Heart left ventricle (tissue), 16 donors: ENCODE measurements at regions not wholly inside any gene's neighbourhood (a gene's known extent, or its start where the extent isn't known, plus 50 kb on each side); places are given as distances from the start of the nearest gene placed in this dataset.

Experiments used
- ATAC-seq, 4 donors: fragments of 200-7000 bp; cut with Tn5 transposase; one replicate each; pipeline ENCODE4 v1.9.1; 2020 to 2022; ENCODE audit warnings: moderate library complexity in 4 of 4, mild to moderate bottlenecking in 3 of 4, moderate number of reproducible peaks in 1 of 4
- DNase-seq, 5 donors: peaks; one replicate each; pipeline ENCODE4 v3.0.0-alpha.2; 2020
- H3K27ac ChIP-seq, 12 donors: fragments of 200-600 bp; sonication (generic) in 4 of 12; one replicate each; pipeline versions ENCODE4 v1.5.0 to v1.8.0; 2016 to 2022; ENCODE audit warnings: mild to moderate bottlenecking in 2 of 12
- H3K27me3 ChIP-seq, 9 donors: fragments of 200-600 bp; sonication (generic) in 2 of 9; one replicate each; pipeline versions ENCODE4 v1.5.1 to v1.8.0; 2016 to 2022; ENCODE audit warnings: mild to moderate bottlenecking in 3 of 9
- H3K36me3 ChIP-seq, 9 donors: fragments of 200-600 bp; sonication (generic) in 2 of 9; one replicate each; pipeline versions ENCODE4 v1.5.0 to v1.8.0; 2018 to 2022; ENCODE audit warnings: mild to moderate bottlenecking in 2 of 9
- H3K4me1 ChIP-seq, 12 donors: fragments of 200-600 bp; sonication (generic) in 4 of 12; one replicate each; pipeline versions ENCODE4 v1.5.0 to v1.8.0; 2016 to 2022; ENCODE audit warnings: mild to moderate bottlenecking in 3 of 12
- H3K4me3 ChIP-seq, 12 donors: fragments of 200-600 bp; sonication (generic) in 4 of 12; one replicate each; pipeline versions ENCODE4 v1.5.0 to v1.8.0; 2017 to 2022; ENCODE audit warnings: mild to moderate bottlenecking in 9 of 12, moderate library complexity in 4 of 12
- H3K9me3 ChIP-seq, 12 donors: fragments of 200-600 bp; sonication (generic) in 4 of 12; one replicate each; pipeline versions ENCODE4 v1.5.0 to v1.8.0; 2016 to 2022; ENCODE audit warnings: mild to moderate bottlenecking in 1 of 12
- POLR2A ChIP-seq, 2 donors: fragments of 450-650 bp; IDR thresholded peaks; one replicate each; pipeline ENCODE4 v1.6.1; 2017; ENCODE audit warnings: antibody characterized with exemption in 2 of 2, mild to moderate bottlenecking in 2 of 2, moderate library complexity in 2 of 2
- WGBS, 4 donors: extraction: QIAGEN DNeasy Blood & Tissue Kit in 2 of 4; methylation state at CpG; one replicate each; pipeline versions ENCODE4 v1.1.5 to v1.1.7; 2013 to 2018; 5-methylcytosine and 5-hydroxymethylcytosine counted together
- intact Hi-C, 10 donors: fragments of 100-400 bp; cut with DNase I; formaldehyde crosslinking; loops; one replicate each; pipeline versions ENCODE4 v1.11.1 to v1.14.2; 2022
- TF ChIP-seq, protein P1 (sequence below), 12 donors: fragments of 200-600 bp; sonication (generic) in 4 of 12; IDR thresholded peaks; one replicate each; pipeline versions ENCODE4 v1.5.0 to v1.8.0; 2018 to 2022; ENCODE audit warnings: antibody characterized with exemption in 12 of 12, mild to moderate bottlenecking in 5 of 12
- donor health status: ischemic (EF 13 %, LVEDD 7.1; RV severe dilation, severe dysfunction).
- donor health status: healthy with polysubstance abuse.
- donor health status: DM: no; HTN: yes; CAD: no.
- donor health status: DM: no; HTN: no; CAD: no.
- donor health status: ischemic (EF 25% LVEDD 6.9; RV normal size, moderate dysfunction).
- donor health status: ischemic (EF 25% LVEDD 5.7; RV mildly dilated, moderate dysfunction).
- donor health status: healthy.
- donor health status: DM: yes; HTN: yes; CAD: no.
- donor health status: ischemic (EF 35%, LVEDD 5.7; RV mildly dilated, moderate dysfunction).
- donor health status: nonischemic (EF 11% LVEDD 7.7; RV severe dilation, severe dysfunction).
- donor health status: DM: yes; HTN: yes; CAD: no.
- donor health status: PGD.
- donor health status: ischemic (EF 29% LVEDD 5.4; RV normal size, mild dysfunction).
- donor health status: nonischemic (EF 23%, LVEDD 6.1; RV moderate dilation, normal function).

DNA sequence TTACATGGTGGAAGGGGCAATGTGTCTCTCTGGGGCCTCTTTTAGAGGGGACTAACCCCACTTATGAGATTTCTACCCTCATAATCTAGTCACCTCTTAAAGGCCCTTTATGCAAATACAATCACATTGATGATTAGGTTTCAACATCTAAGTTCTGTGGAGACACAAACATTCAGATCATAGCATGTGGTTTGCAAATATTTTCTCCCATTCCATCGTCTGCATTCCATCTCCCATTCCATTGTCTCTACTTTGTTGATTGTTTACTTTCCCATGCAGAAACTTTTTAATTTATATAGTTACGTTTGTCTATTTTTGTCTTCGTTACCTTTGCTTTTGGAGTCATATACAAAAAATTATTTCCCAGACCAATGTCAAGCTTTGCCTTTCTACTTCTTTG is 927.5 kb upstream of the INTU start:
- H3K4me3 ChIP-seq, result no peak overlapping the region

DNA sequence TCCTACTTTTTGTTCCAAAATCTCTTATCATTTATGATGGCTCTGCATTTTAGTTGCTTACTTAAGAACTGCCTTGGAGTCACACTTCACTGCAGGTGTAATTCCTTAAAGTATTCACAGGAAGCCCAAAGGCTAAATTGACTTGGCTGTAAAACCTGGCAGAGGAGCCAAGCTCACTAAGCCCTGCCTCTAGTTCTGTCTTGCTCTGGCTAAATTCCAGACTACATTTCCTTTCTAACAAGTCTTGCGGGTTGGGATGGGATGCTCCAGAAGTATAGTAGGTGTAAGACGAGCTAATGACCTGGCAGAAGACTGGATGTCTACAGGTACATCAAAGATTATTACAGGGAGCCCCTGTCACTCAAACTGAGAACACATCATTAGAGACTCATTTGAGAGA is 924.0 kb upstream of the INTU start:
- no peak for DNase-seq
- TF ChIP-seq, protein P1, sequence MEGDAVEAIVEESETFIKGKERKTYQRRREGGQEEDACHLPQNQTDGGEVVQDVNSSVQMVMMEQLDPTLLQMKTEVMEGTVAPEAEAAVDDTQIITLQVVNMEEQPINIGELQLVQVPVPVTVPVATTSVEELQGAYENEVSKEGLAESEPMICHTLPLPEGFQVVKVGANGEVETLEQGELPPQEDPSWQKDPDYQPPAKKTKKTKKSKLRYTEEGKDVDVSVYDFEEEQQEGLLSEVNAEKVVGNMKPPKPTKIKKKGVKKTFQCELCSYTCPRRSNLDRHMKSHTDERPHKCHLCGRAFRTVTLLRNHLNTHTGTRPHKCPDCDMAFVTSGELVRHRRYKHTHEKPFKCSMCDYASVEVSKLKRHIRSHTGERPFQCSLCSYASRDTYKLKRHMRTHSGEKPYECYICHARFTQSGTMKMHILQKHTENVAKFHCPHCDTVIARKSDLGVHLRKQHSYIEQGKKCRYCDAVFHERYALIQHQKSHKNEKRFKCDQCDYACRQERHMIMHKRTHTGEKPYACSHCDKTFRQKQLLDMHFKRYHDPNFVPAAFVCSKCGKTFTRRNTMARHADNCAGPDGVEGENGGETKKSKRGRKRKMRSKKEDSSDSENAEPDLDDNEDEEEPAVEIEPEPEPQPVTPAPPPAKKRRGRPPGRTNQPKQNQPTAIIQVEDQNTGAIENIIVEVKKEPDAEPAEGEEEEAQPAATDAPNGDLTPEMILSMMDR (IDR thresholded peaks at IDR 0.05), result no peak
- TF ChIP-seq POLR2A (IDR thresholded peaks at IDR 0.05), result no peak
- no peaks in the 10 kb centered on the region for H3K9me3 ChIP-seq
- no peaks in the 10 kb centered on the region for H3K4me1 ChIP-seq
- no peak for ATAC-seq
- H3K27ac ChIP-seq, result no peak overlapping the region
- no peaks in the 10 kb centered on the region for H3K27me3 ChIP-seq
- 48 to 74% (median 62%) methylated on average over 2 of the region's 2 CpGs for WGBS, 4 donors
- intact Hi-C loops, result no loop called here
- H3K4me3 ChIP-seq, result no peak overlapping the region
- no peaks in the 10 kb centered on the region for H3K36me3 ChIP-seq

More for the DNA sequence above, 927.5 kb upstream of the INTU start:
- 74 to 90% (median 86%) methylated on average over 3 of the region's 3 CpGs for WGBS, 4 donors
- ATAC-seq, result no peak
- no peak for DNase-seq
- Histone ChIP-seq H3K27me3 (no peaks in the 10 kb centered on the region), H3K4me1 (peaks cover 0 to 13% (median 0%) of the 10 kb centered on the region in 12 donors), H3K36me3 (no peaks in the 10 kb centered on the region), H3K9me3 (no peaks in the 10 kb centered on the region), H3K27ac (no peak overlapping the region)
- intact Hi-C loops, result no loop called here
- TF ChIP-seq, protein P1 (IDR thresholded peaks at IDR 0.05), result no peak
- no peak for TF ChIP-seq POLR2A (IDR thresholded peaks at IDR 0.05)

DNA sequence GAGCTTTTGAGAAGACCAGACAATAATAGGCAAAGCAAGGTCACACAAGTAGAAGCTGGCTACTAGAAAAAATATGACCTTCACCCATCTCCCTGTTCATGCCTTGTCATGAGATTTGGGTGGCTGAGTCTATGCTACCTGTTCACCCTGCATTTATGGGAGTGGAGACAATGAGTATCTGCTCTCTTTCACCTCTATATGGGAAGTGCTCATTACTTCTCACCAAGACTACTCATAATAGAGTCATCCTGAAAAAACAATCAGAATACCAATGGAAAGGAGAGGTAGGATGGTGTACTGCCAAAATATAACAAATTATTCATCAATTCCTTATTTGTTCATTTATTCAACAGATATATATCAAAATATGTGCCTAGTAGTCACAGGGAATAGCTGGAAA is 921.8 kb upstream of the INTU start:
- no peak for ATAC-seq
- TF ChIP-seq, protein P1 (IDR thresholded peaks at IDR 0.05), result no peak
- no peak for TF ChIP-seq POLR2A (IDR thresholded peaks at IDR 0.05)
- H3K27ac ChIP-seq, result no peak overlapping the region

DNA sequence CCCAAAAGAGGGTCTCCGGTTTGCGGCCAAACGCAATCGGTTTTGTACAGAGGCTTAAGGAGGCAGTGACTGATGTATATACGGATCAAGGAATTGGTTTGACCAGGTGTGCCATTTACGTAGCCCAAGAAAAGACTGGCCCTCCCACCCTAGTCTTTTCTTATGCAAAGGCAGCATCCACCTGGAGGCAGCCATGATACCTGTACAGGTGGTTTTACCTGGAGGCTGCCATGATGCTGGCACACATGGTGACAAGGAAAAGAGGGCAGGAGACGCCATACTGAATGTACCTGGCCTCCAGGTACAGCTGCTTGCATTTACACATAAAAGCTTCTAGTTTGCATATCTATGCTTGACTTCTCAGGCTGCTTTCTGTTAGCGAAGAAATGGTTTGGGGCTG is 917.7 kb upstream of the INTU start:
- ATAC-seq (no peak), DNase-seq (no peak)
- no peaks in the 10 kb centered on the region for H3K27me3 ChIP-seq
- H3K4me3 ChIP-seq, result no peak overlapping the region
- no peak overlapping the region for H3K27ac ChIP-seq
- TF ChIP-seq, protein P1 (IDR thresholded peaks at IDR 0.05), result no peak
- no peak for TF ChIP-seq POLR2A (IDR thresholded peaks at IDR 0.05)
- no peaks in the 10 kb centered on the region for H3K9me3 ChIP-seq
- intact Hi-C loops, result no loop called here
- no peaks in the 10 kb centered on the region for H3K36me3 ChIP-seq
- peaks cover 0 to 7% (median 0%) of the 10 kb centered on the region in 12 donors for H3K4me1 ChIP-seq
- 93 to 95% (median 94%) methylated on average over 8 of the region's 8 CpGs for WGBS, 4 donors

More for the DNA sequence above, 921.8 kb upstream of the INTU start:
- no peak for DNase-seq
- Histone ChIP-seq H3K9me3 (no peaks in the 10 kb centered on the region), H3K27me3 (no peaks in the 10 kb centered on the region), H3K4me1 (peaks cover 0 to 4% (median 0%) of the 10 kb centered on the region in 12 donors), H3K4me3 (no peak overlapping the region), H3K36me3 (no peaks in the 10 kb centered on the region)
- intact Hi-C loops, result no loop called here
